Thymus (tissue), 11 donors: ENCODE measurements at regions not wholly inside any gene's neighbourhood (a gene's known extent, or its start where the extent isn't known, plus 50 kb on each side); places are given as distances from the start of the nearest gene placed in this dataset.

Experiments used
- DNase-seq, 9 donors: peaks; one replicate each; pipeline ENCODE4 v3.0.0-alpha.2; 2013; ENCODE audit warnings: low spot score in 9 of 9, low read depth in 6 of 9, missing footprints in 1 of 9
- H3K27ac ChIP-seq, 2 donors: one replicate each; pipeline ENCODE4 v1.5.1; 2013; ENCODE audit warnings: control low read depth in 1 of 2, low read depth in 1 of 2, low read length in 1 of 2, mild to moderate bottlenecking in 1 of 2, moderate library complexity in 1 of 2
- H3K27me3 ChIP-seq, 2 donors: one replicate each; pipeline ENCODE4 v1.5.1; 2013; ENCODE audit warnings: low read length in 1 of 2; ENCODE audit not compliant: control insufficient read depth in 2 of 2, insufficient read depth in 1 of 2
- H3K36me3 ChIP-seq, 2 donors: one replicate each; pipeline ENCODE4 v1.5.1; 2013; ENCODE audit warnings: low read length in 1 of 2, mild to moderate bottlenecking in 1 of 2, moderate library complexity in 1 of 2; ENCODE audit not compliant: control insufficient read depth in 2 of 2, insufficient read depth in 2 of 2
- H3K4me1 ChIP-seq, 2 donors: one replicate each; pipeline ENCODE4 v1.5.1; 2013; ENCODE audit warnings: low read length in 2 of 2; ENCODE audit not compliant: control insufficient read depth in 2 of 2, insufficient read depth in 2 of 2
- H3K4me3 ChIP-seq, 2 donors: one replicate each; pipeline ENCODE4 v1.5.1; 2013; ENCODE audit warnings: low read length in 2 of 2, control low read depth in 1 of 2, mild to moderate bottlenecking in 1 of 2
- H3K9me3 ChIP-seq, 2 donors: one replicate each; pipeline ENCODE4 v1.5.1; 2013; ENCODE audit warnings: low read length in 1 of 2, mild to moderate bottlenecking in 1 of 2; ENCODE audit not compliant: control insufficient read depth in 2 of 2, insufficient read depth in 1 of 2
- WGBS: extraction: QIAGEN DNeasy Blood & Tissue Kit; methylation state at CpG from one replicate; pipeline ENCODE4 v1.1.7; 2013; 5-methylcytosine and 5-hydroxymethylcytosine counted together
- donor health status: healthy.

DNA sequence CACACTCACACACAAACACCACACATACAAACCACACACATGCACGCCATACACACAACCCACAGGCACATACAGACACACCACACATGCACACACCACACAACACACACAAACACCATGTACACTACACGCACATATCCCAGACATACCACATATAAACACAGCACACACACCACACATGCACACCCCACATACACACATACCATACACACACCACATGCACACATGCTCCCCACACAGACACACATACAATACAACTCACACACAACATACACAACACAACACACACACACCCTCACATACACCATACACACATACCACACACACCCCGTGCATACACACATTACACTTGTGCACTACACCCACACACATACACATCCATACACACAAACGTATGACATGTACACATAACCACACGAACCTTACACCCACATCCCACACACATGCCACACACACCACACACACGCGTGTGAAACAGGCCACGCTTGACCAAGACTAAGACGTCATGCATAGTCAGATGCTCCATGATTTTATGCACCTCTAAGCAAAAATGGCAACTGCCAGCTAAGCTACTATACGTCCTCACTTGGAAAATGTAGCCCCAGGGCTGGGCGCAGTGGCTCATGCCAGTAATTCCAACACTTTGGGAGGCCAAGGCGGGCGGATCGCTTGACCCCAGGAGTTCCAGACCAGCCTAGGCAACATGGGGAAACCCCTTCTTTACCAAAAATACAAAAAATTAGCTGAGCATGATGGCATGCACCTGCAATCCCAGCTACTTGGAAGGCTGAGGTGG lies 77.4 kb upstream of the TMPRSS2 start:
- WGBS: 94% methylated on average over 14 of the region's 14 CpGs
- no peak overlapping the region for H3K4me3 ChIP-seq
- DNase-seq: no peak
- no peaks in the 10 kb centered on the region for H3K4me1 ChIP-seq
- H3K36me3 ChIP-seq: no peaks in the 10 kb centered on the region
- peaks cover 0 to 7% of the 10 kb centered on the region in 2 donors for H3K27me3 ChIP-seq
- no peak overlapping the region for H3K27ac ChIP-seq
- H3K9me3 ChIP-seq: no peaks in the 10 kb centered on the region

DNA sequence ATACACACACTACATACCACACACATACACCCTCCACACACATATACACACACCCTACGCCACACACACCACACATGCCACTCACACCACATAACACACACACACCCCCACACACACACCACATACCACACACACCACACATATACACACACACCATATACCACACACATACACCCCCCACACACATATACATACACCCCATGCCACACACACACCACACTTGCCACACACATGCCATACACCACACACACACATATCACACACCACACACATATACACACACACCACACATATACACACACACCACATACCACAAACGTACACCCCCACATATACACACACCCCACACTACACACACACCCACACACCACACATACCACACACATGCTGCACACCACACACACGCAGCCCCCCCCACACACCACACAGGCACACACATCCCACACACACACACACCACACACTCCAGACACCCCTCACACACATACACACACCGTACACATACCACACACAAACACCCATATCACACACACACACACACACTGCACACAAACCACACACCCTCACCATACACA lies 76.7 kb upstream of the TMPRSS2 start:
- no peaks in the 10 kb centered on the region for H3K4me1 ChIP-seq
- H3K27me3 ChIP-seq: peaks cover 0 to 7% of the 10 kb centered on the region in 2 donors
- H3K9me3 ChIP-seq: no peaks in the 10 kb centered on the region
- WGBS: 98% methylated on average over 4 of the region's 4 CpGs
- no peaks in the 10 kb centered on the region for H3K36me3 ChIP-seq
- DNase-seq: no peak
- no peak overlapping the region for H3K27ac ChIP-seq
- H3K4me3 ChIP-seq: no peak overlapping the region

DNA sequence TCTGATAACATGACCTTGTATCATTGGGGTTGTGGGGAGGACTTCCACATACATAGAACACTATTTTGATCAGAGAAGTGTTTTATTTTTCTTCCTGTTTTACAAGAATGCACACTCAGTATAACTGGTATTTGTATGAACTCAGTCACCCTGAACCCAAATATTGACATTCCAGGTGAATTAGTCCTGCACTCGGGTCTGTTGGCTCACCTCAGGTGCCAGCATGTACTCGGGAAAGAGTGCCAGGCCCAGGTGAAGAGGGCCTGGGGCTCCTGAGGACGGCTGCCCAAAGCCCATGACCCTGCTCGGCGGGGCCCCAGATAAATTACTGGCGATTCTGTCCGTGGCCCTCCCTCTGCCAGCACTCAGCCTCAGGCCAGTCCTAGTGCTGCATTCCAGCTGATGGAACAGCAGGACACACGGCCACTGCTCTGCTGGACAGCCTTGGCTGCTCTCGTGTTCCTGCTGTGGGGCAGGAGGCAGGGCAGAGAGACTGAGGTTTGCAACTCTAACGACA lies 75.4 kb upstream of the TMPRSS2 start:
- Histone ChIP-seq H3K27ac (no peak overlapping the region), H3K36me3 (no peaks in the 10 kb centered on the region), H3K27me3 (peaks cover 0 to 7% of the 10 kb centered on the region in 2 donors), H3K4me3 (no peak overlapping the region), H3K9me3 (no peaks in the 10 kb centered on the region), H3K4me1 (no peaks in the 10 kb centered on the region)
- no peak for DNase-seq
- WGBS: 79% methylated on average over 10 of the region's 10 CpGs

DNA sequence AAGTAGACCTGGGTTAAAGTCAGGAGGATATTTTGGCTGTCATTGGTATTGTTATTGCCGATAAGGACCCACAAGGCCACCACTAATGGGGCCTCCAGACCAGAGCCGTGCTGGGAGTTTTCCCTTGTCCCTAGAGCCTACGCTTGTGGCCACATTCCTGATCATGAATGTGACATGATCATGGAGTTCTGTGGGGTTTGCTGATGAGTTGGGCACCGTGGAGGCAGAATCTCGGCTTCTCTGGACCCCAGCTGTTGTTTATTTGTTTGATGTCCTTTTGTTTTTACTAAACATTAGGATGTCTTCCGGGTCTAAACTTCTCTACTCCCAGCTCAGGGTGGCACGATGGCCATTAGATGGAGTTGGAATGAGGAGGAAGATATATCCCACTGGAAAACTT lies 74.9 kb upstream of the TMPRSS2 start:
- WGBS: 98% methylated on average over 7 of the region's 7 CpGs
- DNase-seq: no peak
- Histone ChIP-seq H3K4me3 (no peak overlapping the region), H3K9me3 (no peaks in the 10 kb centered on the region), H3K27ac (no peak overlapping the region), H3K4me1 (no peaks in the 10 kb centered on the region), H3K27me3 (peaks cover 0 to 7% of the 10 kb centered on the region in 2 donors), H3K36me3 (no peaks in the 10 kb centered on the region)

DNA sequence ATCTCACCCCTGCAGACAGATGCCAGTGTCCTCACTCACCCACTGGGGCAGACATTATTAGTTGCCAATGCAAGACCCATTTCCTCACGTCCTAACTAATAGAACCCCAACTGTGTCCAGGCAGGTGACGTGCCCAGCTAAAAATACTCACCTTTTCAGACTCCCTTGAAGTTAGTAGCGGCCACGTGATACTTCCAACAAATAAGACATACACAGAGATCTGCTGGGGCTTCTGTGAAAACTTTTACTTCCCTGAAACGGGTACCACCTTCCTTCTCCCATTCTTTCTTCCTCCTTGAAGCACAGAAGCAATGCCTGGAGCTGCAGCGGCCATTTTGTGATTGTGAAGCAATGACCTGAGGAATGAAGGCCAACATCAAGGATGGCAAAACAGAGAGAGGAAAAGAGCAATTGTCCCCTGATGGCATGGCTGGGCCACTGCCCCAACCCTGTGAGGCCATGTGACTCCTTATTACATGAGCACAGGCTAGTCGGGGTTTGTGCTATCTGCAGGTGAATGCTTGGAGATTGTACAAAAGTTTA lies 74.4 kb upstream of the TMPRSS2 start:
- Histone ChIP-seq H3K4me1 (no peaks in the 10 kb centered on the region), H3K9me3 (no peaks in the 10 kb centered on the region), H3K4me3 (no peak overlapping the region), H3K36me3 (no peaks in the 10 kb centered on the region), H3K27ac (no peak overlapping the region), H3K27me3 (peaks cover 0 to 7% of the 10 kb centered on the region in 2 donors)
- 91% methylated on average over 7 of the region's 7 CpGs for WGBS
- DNase-seq: no peak

DNA sequence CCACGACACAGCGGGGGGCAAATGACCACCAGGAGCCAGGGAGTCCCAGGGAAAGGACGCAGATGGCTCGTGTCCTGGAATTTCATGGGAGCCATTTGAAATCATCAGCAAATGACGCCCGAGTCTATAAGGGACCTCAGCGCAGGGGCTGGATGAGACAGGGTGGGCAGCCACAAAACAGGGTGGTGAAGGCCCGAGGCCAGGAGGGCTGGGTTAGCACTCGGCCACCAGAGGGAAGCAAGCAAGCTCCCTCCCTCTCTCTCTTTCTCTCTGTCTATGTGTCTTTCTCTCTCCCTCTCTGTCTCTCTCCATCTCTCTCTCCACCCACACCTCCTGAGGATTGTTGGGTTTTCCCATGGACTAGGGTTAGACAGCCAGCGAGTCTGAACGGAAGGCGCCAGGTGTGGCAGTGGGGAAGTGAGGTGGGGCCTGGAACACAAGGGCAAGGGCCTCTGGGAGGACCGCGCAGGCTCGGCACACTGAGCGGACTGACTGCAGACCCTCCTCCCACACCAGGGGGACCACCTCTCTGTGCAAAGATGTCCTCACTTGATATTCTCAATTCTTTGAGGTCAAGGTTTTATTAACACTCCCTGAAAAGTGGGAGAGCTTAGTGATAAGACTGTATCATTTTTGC lies 73.8 kb upstream of the TMPRSS2 start:
- Histone ChIP-seq H3K4me1 (no peaks in the 10 kb centered on the region), H3K9me3 (no peaks in the 10 kb centered on the region), H3K27ac (no peak overlapping the region), H3K4me3 (no peak overlapping the region), H3K36me3 (no peaks in the 10 kb centered on the region), H3K27me3 (peaks cover 0 to 7% of the 10 kb centered on the region in 2 donors)
- no peak for DNase-seq
- 91% methylated on average over 16 of the region's 16 CpGs for WGBS

DNA sequence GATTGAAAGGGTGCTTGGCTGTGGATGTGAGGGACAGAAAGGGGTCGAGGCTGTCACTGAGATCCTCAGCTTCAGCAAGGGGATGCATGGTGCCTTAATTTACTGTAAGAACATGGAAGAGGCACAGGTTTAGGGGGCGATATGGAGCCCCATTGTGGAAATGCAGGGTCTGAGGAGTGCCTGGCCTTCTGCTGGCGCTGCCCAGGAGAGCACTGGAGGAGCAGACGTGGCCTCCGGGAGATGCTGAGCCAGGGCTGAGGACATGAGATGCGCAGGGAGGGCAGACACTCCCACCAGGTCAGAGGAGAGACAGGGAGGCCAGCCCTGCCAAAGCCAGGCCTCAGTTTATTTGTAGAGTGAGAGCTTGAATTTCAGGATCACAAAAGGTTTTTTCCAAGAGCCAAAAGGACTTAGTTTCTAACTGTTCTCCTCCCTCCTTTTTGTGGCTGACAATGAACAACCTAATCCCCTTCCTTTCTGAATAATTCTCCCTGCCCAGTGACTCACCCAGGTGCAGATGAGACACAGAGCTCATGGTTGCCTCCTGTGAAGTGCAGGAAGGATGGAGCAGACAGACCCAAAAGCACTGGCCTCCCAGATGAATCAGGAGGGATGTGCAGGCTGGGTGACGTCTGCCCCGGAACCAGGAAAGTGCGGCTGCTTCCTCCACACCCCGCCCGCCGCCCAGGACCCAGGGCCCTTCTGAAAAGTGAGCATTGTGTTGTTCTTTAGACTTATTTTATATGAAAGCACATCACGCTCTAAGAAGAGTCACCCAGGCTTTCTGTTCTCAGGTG lies 73.0 kb upstream of the TMPRSS2 start:
- Histone ChIP-seq H3K4me3 (no peak overlapping the region), H3K4me1 (no peaks in the 10 kb centered on the region)
- DNase-seq: no peak

DNA sequence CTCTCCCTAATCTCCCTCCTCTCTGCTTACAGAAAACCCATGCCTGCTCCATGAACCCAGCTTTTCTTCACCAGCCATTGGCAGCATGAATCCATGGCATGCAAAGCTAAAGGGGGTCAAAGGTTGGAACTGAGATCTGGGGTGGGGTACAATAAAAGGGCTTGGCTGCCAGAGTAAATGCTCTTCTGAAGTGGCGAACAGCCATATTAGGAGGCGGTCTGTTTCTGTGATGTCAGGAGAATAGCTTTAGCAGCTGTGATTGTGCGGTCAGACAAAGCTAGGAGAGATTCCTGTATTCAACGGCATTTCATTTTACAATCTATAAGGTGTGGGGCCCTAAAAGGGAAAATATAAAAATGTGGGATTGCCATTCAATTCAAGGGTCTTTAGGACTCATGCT lies 71.7 kb upstream of the TMPRSS2 start:
- Histone ChIP-seq H3K27ac (no peak overlapping the region), H3K4me3 (no peak overlapping the region), H3K36me3 (no peaks in the 10 kb centered on the region), H3K9me3 (no peaks in the 10 kb centered on the region), H3K27me3 (peaks cover 0 to 7% of the 10 kb centered on the region in 2 donors), H3K4me1 (no peaks in the 10 kb centered on the region)
- DNase-seq: no peak
- WGBS: 96% methylated on average over 4 of the region's 4 CpGs

More for the DNA sequence above, 73.0 kb upstream of the TMPRSS2 start:
- WGBS: 87% methylated on average over 13 of the region's 13 CpGs
- Histone ChIP-seq H3K36me3 (no peaks in the 10 kb centered on the region), H3K27ac (no peak overlapping the region), H3K27me3 (peaks cover 0 to 7% of the 10 kb centered on the region in 2 donors), H3K9me3 (no peaks in the 10 kb centered on the region)
